NCI-H146 treated with DMSO at 0.1 percent for 48 hours (cell line): ENCODE measurements at regions not wholly inside any gene's neighbourhood (a gene's known extent, or its start where the extent isn't known, plus 50 kb on each side); places are given as distances from the start of the nearest gene placed in this dataset.

Experiments used
- DNase-seq: peaks from one replicate; lab custom pipeline; 2025; ENCODE audit not compliant: unreplicated experiment; lab: John Stamatoyannopoulos, UW

DNA sequence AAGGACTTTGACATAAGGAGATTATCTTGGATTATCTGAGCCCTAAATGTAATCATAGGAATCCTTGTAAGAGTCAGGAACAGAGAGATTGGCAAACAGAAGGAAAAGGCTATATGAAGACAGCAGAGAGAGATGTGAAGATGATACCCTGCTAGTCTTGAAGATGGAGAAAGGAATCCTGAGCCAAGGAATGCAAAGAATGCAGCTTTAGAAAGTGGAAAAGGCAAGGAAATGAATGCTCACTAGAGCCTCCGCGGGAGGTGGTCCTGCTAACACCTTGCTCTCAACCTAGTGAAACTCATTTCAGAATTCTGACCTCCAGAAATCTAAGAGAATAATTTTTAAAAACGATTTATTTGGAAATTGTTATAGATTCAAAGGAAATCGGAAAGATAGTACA lies 117.1 kb downstream of the TBXT start:
- DNase-seq, result no peak

DNA sequence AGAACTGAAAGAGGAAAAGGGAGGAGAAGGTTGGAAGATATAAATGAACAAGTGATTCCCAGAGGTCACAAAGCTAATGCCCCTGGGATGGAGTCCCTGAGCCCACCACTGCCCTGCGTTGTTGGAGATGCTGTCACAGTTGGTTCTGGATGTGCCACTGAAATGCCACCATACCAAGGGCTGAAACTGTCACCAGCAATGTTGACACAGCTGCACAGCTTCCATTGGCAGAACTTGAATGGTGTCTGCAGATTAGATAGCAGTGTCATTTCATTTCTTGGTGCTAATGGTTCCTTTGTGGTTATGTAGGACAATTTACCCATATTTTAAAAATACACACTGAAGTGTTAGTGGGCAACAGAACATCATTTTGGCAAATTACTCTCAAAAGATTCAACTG lies 120.7 kb downstream of the TBXT start:
- no peak for DNase-seq

DNA sequence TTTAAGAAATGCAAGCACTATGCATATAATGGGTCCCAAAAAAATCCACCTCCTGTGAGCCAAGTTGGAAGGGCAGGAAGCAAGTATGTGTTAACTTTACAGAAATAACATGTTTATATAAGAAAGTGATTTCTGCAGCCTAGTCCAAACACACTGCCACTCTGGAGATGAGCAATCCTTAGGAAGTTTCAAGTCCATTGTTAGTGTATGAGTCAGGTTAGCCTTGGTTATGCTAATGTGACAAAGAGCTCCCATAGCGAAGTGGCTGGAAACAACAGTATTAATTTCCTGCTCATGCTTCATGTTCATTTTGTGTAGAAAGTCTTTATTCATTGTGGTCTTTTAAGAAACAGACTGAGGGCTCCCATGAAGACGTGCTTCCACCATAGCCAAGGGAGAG lies 121.4 kb downstream of the TBXT start:
- no peak for DNase-seq

GRCh38 chr6:166045860-166046200 lies 121.8 kb downstream of the TBXT start:
- DNase-seq, result no peak

DNA sequence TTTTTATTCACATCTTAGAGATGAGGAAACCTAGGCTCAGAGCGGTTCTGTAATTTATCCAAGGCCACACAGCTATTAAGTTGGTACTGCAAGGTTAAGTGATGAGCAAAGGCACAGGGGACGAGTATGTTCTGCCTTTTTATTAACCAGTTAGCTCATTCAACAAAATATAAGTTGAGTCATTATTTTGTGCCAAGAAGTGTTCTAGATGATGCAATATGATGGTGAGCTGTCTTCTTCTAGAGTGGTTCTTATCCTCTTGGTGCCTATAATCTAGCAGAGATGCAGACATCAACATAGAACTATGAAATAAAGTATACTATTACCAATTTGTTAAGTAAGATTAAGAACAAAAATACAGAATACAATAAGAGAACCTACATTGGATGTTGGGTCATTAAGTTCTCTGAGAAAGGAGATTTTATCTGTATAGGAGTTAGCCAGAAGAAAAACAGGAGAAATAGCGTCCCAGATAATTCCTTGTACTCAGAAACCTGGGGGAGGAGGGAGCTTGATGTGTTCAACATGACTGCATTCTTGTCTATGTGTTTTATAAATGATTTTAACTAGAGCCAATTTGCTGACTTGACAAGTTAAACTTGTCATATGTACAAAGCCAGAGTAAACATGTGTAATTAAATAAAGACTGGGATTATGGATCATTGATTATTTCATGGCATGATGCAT lies 122.3 kb downstream of the TBXT start:
- DNase-seq, result no peak

GRCh38 chr6:166041277-166041676 lies 126.4 kb downstream of the TBXT start:
- no peak for DNase-seq

GRCh38 chr6:166040292-166040691 lies 127.4 kb downstream of the TBXT start:
- no peak for DNase-seq

DNA sequence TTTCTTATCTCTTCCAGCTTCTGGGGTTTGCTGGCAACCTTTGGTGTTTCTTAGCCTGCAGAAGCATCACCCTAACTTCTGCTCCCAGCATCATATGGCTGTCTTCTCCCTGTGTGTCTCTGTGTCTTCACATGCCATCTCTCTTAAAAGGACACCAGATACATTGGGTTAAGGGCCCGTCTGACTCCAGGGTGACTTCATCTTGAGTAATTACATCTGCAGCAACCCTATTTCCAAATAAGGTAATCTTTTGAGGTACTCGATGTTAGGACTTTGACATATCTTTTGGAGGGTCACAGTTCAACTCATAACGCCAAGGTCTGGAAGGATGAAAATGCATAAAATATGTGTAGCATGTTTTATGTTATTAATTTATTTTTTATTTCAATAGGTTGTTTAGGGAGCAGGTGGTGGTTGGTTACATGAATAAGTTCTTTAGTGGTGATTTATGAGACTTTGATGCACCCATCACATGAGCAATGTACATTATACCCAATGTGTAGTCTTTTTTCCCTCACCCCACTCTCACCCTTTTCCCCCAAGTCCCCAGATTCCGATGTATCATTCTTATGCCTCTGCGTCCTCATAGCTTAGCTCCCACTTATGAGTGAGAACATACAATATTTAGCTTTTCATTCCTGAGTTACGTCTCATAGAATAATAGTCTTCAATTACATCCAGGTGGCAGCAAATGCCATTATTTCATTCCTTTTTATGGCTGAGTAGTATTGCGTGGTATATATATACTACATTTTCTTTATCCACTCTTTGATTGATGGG lies 131.1 kb downstream of the TBXT start:
- DNase-seq, result no peak

DNA sequence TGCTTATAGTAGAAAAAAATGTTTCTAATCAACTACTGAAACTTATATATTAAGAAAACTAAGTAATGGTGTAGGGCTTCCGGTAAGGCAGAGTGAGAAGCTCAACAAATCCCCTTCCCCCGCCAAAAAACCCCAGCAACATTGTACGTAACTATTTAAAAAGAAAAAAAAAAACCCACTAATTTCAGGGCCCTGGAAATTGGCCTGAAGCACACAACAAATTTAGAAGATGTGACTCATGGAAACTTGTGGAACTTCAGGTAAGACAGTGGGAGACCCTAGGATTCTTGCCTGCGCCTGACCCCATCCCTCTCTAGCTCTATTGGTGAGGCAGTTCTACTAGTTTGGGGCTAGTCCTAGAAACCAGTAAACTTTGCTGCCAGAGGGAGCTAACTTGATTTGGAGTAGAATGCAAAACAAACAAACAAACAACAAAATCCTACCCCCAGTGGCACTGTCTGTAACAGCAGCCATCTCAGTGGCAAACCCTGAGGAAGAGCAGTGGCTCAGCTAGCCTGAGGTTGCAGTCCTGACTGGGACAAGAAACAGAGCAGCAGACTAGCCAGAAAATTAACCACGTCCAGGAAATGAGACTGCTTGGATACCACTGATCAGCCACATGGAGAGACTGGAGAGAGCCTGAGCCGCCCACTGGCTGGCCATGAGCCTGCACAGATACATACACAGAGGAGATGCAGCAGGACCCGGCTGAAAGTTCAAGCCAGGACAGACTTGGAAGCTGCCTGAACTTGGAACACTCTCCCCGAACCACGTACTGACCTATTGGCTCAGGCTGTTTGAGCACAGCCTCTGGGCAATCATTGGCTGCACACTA lies 135.1 kb downstream of the TBXT start:
- no peak for DNase-seq

DNA sequence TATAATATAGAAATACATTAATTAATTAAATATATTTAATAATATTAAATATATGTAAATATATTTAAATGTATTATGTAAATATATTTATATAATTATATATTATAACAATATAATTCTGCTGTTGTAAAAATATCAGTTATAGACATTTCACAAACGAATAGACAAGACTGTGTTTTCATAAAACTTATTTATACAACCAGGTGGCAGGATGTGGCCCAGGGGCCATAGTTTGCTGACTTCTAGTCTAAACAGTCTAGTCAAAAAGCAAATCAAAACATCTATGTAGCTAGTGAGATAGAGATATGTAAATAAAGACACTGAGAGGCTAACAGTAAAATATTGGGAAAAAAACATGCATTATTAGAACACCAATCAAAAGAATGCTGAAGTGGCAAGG lies 136.4 kb downstream of the TBXT start:
- DNase-seq, result no peak

GRCh38 chr6:166029506-166029905 lies 138.1 kb downstream of the TBXT start:
- DNase-seq, result no peak

DNA sequence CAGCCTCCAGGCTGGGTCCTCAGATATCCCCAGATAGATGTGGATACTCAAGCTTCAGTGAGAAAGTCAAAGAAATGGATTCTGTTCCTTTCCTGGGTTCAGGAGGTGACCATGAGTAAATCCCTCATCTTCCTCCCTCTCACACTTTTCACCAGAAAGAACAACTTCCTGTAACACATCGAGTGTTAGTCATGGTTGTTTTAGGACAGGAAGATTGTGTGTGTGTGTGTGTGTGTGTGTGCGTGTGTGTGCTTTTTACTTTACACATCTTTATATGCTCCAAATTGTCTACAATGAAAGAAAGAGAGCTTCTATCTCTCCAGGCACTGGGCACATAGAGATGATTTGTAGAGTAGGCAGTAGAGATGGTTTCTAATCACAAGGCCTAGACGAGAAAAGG lies 139.9 kb downstream of the TBXT start:
- DNase-seq, result no peak

GRCh38 chr6:166026586-166027126 lies 141.0 kb downstream of the TBXT start:
- DNase-seq, result no peak

DNA sequence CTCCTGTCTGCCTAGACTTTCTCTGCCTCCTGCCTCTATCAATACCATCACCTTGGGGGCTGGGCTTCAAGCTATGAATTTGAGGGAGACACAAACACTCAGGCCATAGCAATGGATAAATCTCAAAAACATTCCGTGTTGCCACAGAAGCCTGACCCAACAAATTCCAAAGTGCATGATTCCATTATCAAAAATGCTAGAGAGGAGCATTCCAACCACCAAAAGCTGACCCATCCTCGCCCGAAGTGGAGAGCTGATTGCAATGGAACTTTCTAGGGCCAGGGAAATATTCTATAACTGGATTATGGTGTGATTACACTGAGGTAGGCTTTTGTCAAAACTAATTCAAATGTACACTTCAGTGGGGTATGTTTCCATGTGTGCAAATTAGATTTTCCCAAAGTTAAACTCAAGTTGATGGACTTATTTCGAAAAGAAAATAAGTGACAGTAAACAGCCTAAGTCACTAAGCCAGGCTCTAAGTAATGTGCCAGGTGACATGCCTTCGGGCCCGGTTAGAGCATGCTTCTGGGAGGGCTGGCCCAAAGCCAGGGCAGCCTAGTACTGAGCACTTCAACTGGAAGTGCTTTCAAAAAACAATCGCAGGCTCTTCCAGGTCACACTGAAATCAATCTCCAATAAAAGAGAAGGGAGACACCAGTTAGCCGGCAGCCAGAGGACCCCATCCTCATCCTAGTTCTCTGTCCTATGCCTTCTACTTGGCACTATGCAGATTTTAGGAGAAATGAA lies 142.3 kb downstream of the TBXT start:
- no peak for DNase-seq

- no peak for DNase-seq
Measured at GRCh38 chr6:166024252-166024651, 143.4 kb downstream of the TBXT start.

GRCh38 chr6:166023273-166023989 lies 144.2 kb downstream of the TBXT start:
- DNase-seq, result no peak

- no peak for DNase-seq
Measured at GRCh38 chr6:166021429-166021828, 146.2 kb downstream of the TBXT start.

- no peak for DNase-seq
Measured at GRCh38 chr6:166019214-166019613, 148.4 kb downstream of the TBXT start.

GRCh38 chr6:166017032-166017635 lies 150.5 kb downstream of the TBXT start:
- DNase-seq, result no peak

GRCh38 chr6:166014966-166015365 lies 152.7 kb downstream of the TBXT start:
- no peak for DNase-seq
